KMS-11 (cell line): ENCODE measurements at regions not wholly inside any gene's neighbourhood (a gene's known extent, or its start where the extent isn't known, plus 50 kb on each side); places are given as distances from the start of the nearest gene placed in this dataset.

ENCODE experiments used
- H2AFZ ChIP-seq: fragments of 200-600 bp; sonication (generic); 2 replicates; pipeline ENCODE4 v1.6.1; 2016; ENCODE audit warnings: antibody characterized with exemption, mixed run types, low read depth
- H3K27ac ChIP-seq: fragments of 200-600 bp; sonication (generic); 2 replicates; pipeline ENCODE4 v1.6.1; 2016; ENCODE audit warnings: mild to moderate bottlenecking, mixed run types
- H3K27me3 ChIP-seq: fragments of 200-600 bp; sonication (generic); 2 replicates; pipeline ENCODE4 v1.6.1; 2017; ENCODE audit warnings: mild to moderate bottlenecking, low read depth, mixed run types, moderate library complexity; ENCODE audit not compliant: insufficient read depth
- H3K36me3 ChIP-seq: fragments of 200-600 bp; sonication (generic); 2 replicates; pipeline ENCODE4 v1.6.1; 2017; ENCODE audit warnings: mild to moderate bottlenecking, mixed run types; ENCODE audit not compliant: insufficient read depth
- H3K4me1 ChIP-seq: fragments of 200-600 bp; sonication (generic); 2 replicates; pipeline ENCODE4 v1.6.1; 2016; ENCODE audit warnings: mild to moderate bottlenecking, low read depth, mixed run types; ENCODE audit not compliant: poor library complexity, severe bottlenecking
- H3K4me2 ChIP-seq: fragments of 200-600 bp; sonication (generic); 2 replicates; pipeline ENCODE4 v1.7.0; 2016; ENCODE audit warnings: mild to moderate bottlenecking, mixed run types
- H3K4me3 ChIP-seq: fragments of 200-600 bp; sonication (generic); IDR thresholded peaks from 2 replicates; pipeline ENCODE4 v1.6.1; 2017; ENCODE audit warnings: low read depth, low read length, mixed read lengths; ENCODE audit not compliant: insufficient read depth
- H3K79me2 ChIP-seq: fragments of 200-600 bp; sonication (generic); 2 replicates; pipeline ENCODE4 v1.6.1; 2016; ENCODE audit warnings: low read depth, mixed run types; ENCODE audit not compliant: insufficient read depth
- H3K9ac ChIP-seq: fragments of 200-600 bp; sonication (generic); 2 replicates; pipeline ENCODE4 v1.6.1; 2016; ENCODE audit warnings: mild to moderate bottlenecking, mixed run types
- H4K20me1 ChIP-seq: fragments of 200-600 bp; sonication (generic); 2 replicates; pipeline ENCODE4 v1.6.1; 2016; ENCODE audit warnings: mild to moderate bottlenecking, mixed run types; ENCODE audit not compliant: insufficient read depth
- CTCF ChIP-seq: fragments of 200-600 bp; sonication (generic); conservative IDR thresholded peaks from 2 replicates; pipeline ENCODE4 v1.6.1; 2017; ENCODE audit warnings: low read depth, mild to moderate bottlenecking, antibody characterized with exemption, low read length, moderate library complexity, mixed read lengths

DNA sequence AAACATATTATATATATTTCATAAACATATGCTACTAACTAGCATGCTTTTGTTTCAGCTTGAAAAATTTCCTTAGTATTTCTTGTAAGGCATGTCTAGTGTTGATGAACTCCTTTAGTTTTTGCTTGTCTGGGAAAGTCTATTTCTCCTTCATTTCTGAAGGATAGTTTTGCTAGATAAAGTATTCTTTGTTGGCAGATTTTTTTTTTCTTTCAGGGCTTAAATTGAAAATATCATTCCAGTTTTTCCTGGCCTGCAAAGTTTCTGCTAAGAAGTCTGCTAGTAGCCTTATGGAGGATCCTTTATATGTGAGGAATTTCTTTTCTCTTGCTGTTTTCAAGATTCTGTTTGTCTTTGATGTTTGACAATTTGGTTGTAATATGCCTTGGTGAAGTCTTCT is 183.5 kb downstream of the SLC4A3 start:
- Histone ChIP-seq H3K36me3 (no peaks in the 10 kb centered on the region), H3K27ac (no peak overlapping the region), H3K4me2 (no peak overlapping the region), H4K20me1 (no peaks in the 10 kb centered on the region), H3K27me3 (no peaks in the 10 kb centered on the region), H2AFZ (no peak overlapping the region), H3K4me1 (no peaks in the 10 kb centered on the region), H3K4me3 (no peak overlapping the region), H3K9ac (no peak overlapping the region), H3K79me2 (no peaks in the 10 kb centered on the region)
- TF ChIP-seq CTCF: no peak

DNA sequence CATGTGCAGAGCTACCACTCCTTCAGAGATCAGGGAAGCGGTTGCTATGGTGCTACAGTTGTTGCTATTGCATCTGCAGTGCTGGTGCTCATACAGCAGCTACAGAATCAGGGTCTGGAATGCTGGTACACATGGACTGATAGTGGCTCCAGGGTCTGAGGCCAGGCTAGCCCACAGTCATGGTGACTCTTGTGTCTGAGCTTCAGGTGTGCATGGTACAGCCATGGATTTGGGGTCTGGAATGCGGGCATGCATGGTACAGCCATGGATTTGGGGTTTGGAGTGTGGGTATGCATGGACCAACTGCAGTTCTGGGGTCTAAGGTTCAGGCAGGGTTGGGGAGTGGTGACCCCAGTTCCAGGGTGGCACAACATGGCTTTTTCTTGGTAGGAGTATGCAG is 185.2 kb downstream of the SLC4A3 start:
- Histone ChIP-seq H3K4me1 (no peaks in the 10 kb centered on the region), H3K36me3 (no peaks in the 10 kb centered on the region), H3K79me2 (no peaks in the 10 kb centered on the region), H4K20me1 (no peaks in the 10 kb centered on the region), H3K27ac (no peak overlapping the region), H3K4me2 (no peak overlapping the region), H3K4me3 (no peak overlapping the region), H3K9ac (no peak overlapping the region), H2AFZ (no peak overlapping the region), H3K27me3 (no peaks in the 10 kb centered on the region)
- TF ChIP-seq CTCF: no peak

DNA sequence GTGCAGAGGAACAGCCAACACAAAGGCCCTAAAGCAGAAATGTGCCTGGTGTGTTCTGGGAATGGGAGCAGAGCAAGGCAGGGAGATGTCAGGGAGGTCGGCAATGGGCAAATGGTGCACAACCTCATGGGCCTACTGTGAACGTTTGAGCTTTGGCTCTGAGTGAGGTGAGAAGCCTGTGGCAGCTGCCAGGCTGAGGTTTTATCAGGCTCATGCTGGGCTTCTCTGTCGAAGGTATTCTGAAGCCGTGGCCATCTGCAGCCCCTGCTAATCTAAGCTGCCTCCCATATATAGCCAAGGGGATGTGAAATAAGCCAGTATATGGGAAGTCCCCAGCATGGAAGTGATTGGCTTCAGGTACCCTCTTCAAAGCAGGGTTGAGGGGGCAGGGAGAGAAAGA is 193.3 kb downstream of the SLC4A3 start:
- no peak overlapping the region for H3K27ac ChIP-seq

GRCh38 chr2:219823574-219823973 is 196.1 kb downstream of the SLC4A3 start:
- no peaks in the 10 kb centered on the region for H3K79me2 ChIP-seq
- no peaks in the 10 kb centered on the region for H3K36me3 ChIP-seq
- no peaks in the 10 kb centered on the region for H3K27me3 ChIP-seq
- H4K20me1 ChIP-seq: no peaks in the 10 kb centered on the region
- H3K27ac ChIP-seq: no peak overlapping the region
- no peak overlapping the region for H3K4me2 ChIP-seq
- no peak overlapping the region for H3K9ac ChIP-seq
- H3K4me1 ChIP-seq: no peaks in the 10 kb centered on the region
- H2AFZ ChIP-seq: no peak overlapping the region
- TF ChIP-seq CTCF: no peak
- no peak overlapping the region for H3K4me3 ChIP-seq

More for the DNA sequence above, 193.3 kb downstream of the SLC4A3 start:
- Histone ChIP-seq H3K79me2 (no peaks in the 10 kb centered on the region), H3K36me3 (no peaks in the 10 kb centered on the region), H3K4me2 (no peak overlapping the region), H3K4me1 (no peaks in the 10 kb centered on the region), H3K9ac (no peak overlapping the region), H3K27me3 (no peaks in the 10 kb centered on the region), H2AFZ (no peak overlapping the region), H3K4me3 (no peak overlapping the region), H4K20me1 (no peaks in the 10 kb centered on the region)
- no peak for TF ChIP-seq CTCF

GRCh38 chr2:219824996-219825395 is 197.6 kb downstream of the SLC4A3 start:
- H3K4me1 ChIP-seq: no peaks in the 10 kb centered on the region

More at GRCh38 chr2:219824996-219825395, 197.6 kb downstream of the SLC4A3 start:
- TF ChIP-seq CTCF: no peak
- Histone ChIP-seq H3K27ac (no peak overlapping the region), H2AFZ (no peak overlapping the region), H3K36me3 (no peaks in the 10 kb centered on the region), H3K27me3 (no peaks in the 10 kb centered on the region), H3K79me2 (no peaks in the 10 kb centered on the region), H3K4me2 (no peak overlapping the region), H3K4me3 (no peak overlapping the region), H3K9ac (no peak overlapping the region), H4K20me1 (no peaks in the 10 kb centered on the region)
